ENCODE measurements at regions not wholly inside any gene's neighbourhood (a gene's known extent, or its start where the extent isn't known, plus 50 kb on each side); places are given as distances from the start of the nearest gene placed in this dataset.

DNA sequence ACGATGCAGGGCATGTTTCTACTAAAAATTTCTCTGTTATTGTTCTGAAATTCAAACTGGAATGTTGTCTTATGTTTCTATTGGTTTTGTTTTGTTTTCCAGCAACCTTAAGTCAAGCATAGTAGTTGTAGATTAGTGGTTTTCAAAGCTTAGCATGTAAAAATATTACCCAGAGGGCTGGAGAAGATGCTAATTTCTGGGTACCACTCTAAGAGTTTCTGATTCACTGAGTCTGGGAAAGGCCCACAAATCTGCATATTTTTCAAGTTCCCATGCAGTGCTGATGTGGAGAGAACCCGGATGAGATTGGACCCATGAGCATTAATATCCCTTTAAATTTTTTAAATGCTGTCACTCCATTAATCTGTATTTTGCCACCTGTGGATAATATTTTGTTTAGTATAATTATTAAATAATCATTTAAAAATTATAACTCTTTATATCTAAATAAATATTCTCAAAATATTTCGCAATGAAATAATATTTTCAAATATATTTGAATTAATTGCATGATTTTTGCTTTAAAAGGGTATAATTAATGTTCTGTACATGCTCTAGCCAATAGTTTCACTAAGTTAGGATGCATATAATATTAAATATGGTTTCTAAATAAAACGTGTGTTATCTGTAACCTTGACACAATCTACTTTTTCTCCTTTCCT is 1274.7 kb upstream of the CADM2 start:
- H2BK15ac ChIP-seq (ENCODE audit: low read depth, low read length), result no peak overlapping the region
- DNase-seq, result no peak
- no peak overlapping the region for H3K9ac ChIP-seq (ENCODE audit: extremely low read depth, insufficient read length, low read length)
- H3K27ac ChIP-seq (ENCODE audit: insufficient read length, low read depth, low read length), result no peak overlapping the region
- H3K36me3 Mint-ChIP-seq (ENCODE audit: insufficient read depth in 1 of 3, low read depth in 3 of 3), result 0 out of 7 replicates have a peak, but pooled peaks cover 0 to 5% (median 0%) of the 10 kb centered on the region in 3 experiments
- no peaks in the 10 kb centered on the region for H3K4me1 Mint-ChIP-seq
- H4K20me1 ChIP-seq (ENCODE audit: control insufficient read depth, insufficient read depth, insufficient read length), result no peaks in the 10 kb centered on the region
- no peak overlapping the region for H2BK120ac ChIP-seq (ENCODE audit: low read depth, low read length, poor library complexity, severe bottlenecking)
- no peaks in the 10 kb centered on the region for H3K4me1 ChIP-seq (ENCODE audit: insufficient read depth, low read length)
- no peak overlapping the region for H4K8ac ChIP-seq (replicated peaks; ENCODE audit: insufficient read length, low read depth, low read length)
- H3K4ac ChIP-seq (ENCODE audit: low read depth, low read length), result no peak overlapping the region
- peaks cover 0 to 7% of the 10 kb centered on the region in 2 experiments; a peak in 2 of 5 replicates for H3K9me3 Mint-ChIP-seq
- no peak overlapping the region for H4K5ac ChIP-seq (ENCODE audit: insufficient read length, low read depth, low read length)
- no peak overlapping the region for H2BK12ac ChIP-seq (ENCODE audit: insufficient read length, low read depth, low read length)
- H3K9me3 ChIP-seq (ENCODE audit: control insufficient read depth, low read depth, low read length), result no peaks in the 10 kb centered on the region
- H3K79me1 ChIP-seq (ENCODE audit: insufficient read depth, low read depth, low read length, poor library complexity, severe bottlenecking), result no peaks in the 10 kb centered on the region
- no peak overlapping the region for H2BK5ac ChIP-seq (ENCODE audit: insufficient read length, low read length)
- H4K91ac ChIP-seq (ENCODE audit: insufficient read length, low read depth, low read length), result no peak overlapping the region
- H3K27me3 Mint-ChIP-seq (ENCODE audit: low read depth), result no peaks in the 10 kb centered on the region
- TF ChIP-seq, protein P1, sequence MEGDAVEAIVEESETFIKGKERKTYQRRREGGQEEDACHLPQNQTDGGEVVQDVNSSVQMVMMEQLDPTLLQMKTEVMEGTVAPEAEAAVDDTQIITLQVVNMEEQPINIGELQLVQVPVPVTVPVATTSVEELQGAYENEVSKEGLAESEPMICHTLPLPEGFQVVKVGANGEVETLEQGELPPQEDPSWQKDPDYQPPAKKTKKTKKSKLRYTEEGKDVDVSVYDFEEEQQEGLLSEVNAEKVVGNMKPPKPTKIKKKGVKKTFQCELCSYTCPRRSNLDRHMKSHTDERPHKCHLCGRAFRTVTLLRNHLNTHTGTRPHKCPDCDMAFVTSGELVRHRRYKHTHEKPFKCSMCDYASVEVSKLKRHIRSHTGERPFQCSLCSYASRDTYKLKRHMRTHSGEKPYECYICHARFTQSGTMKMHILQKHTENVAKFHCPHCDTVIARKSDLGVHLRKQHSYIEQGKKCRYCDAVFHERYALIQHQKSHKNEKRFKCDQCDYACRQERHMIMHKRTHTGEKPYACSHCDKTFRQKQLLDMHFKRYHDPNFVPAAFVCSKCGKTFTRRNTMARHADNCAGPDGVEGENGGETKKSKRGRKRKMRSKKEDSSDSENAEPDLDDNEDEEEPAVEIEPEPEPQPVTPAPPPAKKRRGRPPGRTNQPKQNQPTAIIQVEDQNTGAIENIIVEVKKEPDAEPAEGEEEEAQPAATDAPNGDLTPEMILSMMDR (conservative IDR thresholded peaks at IDR 0.05), result no peak
- WGBS (ENCODE audit: extremely low coverage, insufficient read length, low lambda C conversion rate), result no CpG with 5 or more reads among the region's 4 CpGs
- H3K18ac ChIP-seq (ENCODE audit: insufficient read length, low read depth, low read length), result no peak overlapping the region
- H2AFZ ChIP-seq (ENCODE audit: low read length), result no peak overlapping the region
- no peak overlapping the region for H3K4me3 Mint-ChIP-seq
- no peak overlapping the region for H3T11ph ChIP-seq (ENCODE audit: low read length)
- no peak overlapping the region for H3K56ac ChIP-seq (ENCODE audit: insufficient read length, low read depth, low read length)
- no peak overlapping the region for H3K27ac Mint-ChIP-seq
- H3K23ac ChIP-seq (ENCODE audit: insufficient read length, low read depth, low read length), result no peak overlapping the region
- no peaks in the 10 kb centered on the region for H3K23me2 ChIP-seq (ENCODE audit: insufficient read length, low read depth, low read length, poor library complexity, severe bottlenecking)
- no peaks in the 10 kb centered on the region for H3K79me2 ChIP-seq (ENCODE audit: insufficient read depth, low read length)
- H3K4me2 ChIP-seq (ENCODE audit: insufficient read depth, insufficient read length, low read length), result no peak overlapping the region
- no peak overlapping the region for H2BK20ac ChIP-seq (ENCODE audit: low read depth, low read length, poor library complexity, severe bottlenecking)
- no peak overlapping the region for H2AK5ac ChIP-seq (ENCODE audit: insufficient read length, low read length)
- no peaks in the 10 kb centered on the region for H3K27me3 ChIP-seq (ENCODE audit: insufficient read depth, low read length)
- no peak overlapping the region for H3K14ac ChIP-seq (ENCODE audit: insufficient read depth, low read length)
